Trophoblast cell (in vitro differentiated cells and primary cell): ENCODE measurements at regions not wholly inside any gene's neighbourhood (a gene's known extent, or its start where the extent isn't known, plus 50 kb on each side); places are given as distances from the start of the nearest gene placed in this dataset.

ENCODE experiments used
- DNase-seq, 2 donors: peaks; one replicate each; pipeline ENCODE4 v3.0.0-alpha.2; 2016
- H2AFZ ChIP-seq: 2 replicates; pipeline ENCODE4 v1.6.1; 2013; ENCODE audit warnings: low read length, moderate library complexity, mild to moderate bottlenecking; ENCODE audit not compliant: insufficient read depth, poor library complexity
- H2AK5ac ChIP-seq: 2 replicates; pipeline ENCODE4 v1.6.1; 2013; ENCODE audit warnings: mild to moderate bottlenecking, low read length
- H2BK120ac ChIP-seq: 2 replicates; pipeline ENCODE4 v1.6.1; 2013; ENCODE audit warnings: low read length, mild to moderate bottlenecking, moderate library complexity; ENCODE audit not compliant: insufficient read depth, poor library complexity
- H2BK12ac ChIP-seq: 2 replicates; pipeline ENCODE4 v1.6.1; 2013; ENCODE audit warnings: mild to moderate bottlenecking, low read length, moderate library complexity
- H2BK5ac ChIP-seq: 2 replicates; pipeline ENCODE4 v1.6.1; 2013; ENCODE audit warnings: low read length, low read depth, moderate library complexity, mild to moderate bottlenecking; ENCODE audit not compliant: poor library complexity
- H3K14ac ChIP-seq: 2 replicates; pipeline ENCODE4 v1.6.1; 2013; ENCODE audit warnings: mild to moderate bottlenecking, low read length
- H3K18ac ChIP-seq: 2 replicates; pipeline ENCODE4 v1.6.1; 2013; ENCODE audit warnings: mild to moderate bottlenecking, low read length
- H3K23ac ChIP-seq: 2 replicates; pipeline ENCODE4 v1.6.1; 2013; ENCODE audit warnings: low read length
- H3K27ac ChIP-seq: 2 replicates; pipeline ENCODE4 v1.5.1; 2013; ENCODE audit warnings: low read depth, mild to moderate bottlenecking, inconsistent platforms, low read length, moderate library complexity
- H3K27me3 ChIP-seq: 2 replicates; pipeline ENCODE4 v1.6.1; 2013; ENCODE audit warnings: inconsistent platforms, mild to moderate bottlenecking, low read length, moderate library complexity; ENCODE audit not compliant: insufficient read depth
- H3K36me3 ChIP-seq, 2 experiments: 1 replicate in 1 of 2; 2 replicates in 1 of 2; pipeline ENCODE4 v1.6.1; 2013; ENCODE audit warnings: low read length in 2 of 2, mild to moderate bottlenecking in 2 of 2, moderate library complexity in 1 of 2; ENCODE audit not compliant: insufficient read depth in 2 of 2, control insufficient read depth in 1 of 2
- H3K4ac ChIP-seq: 2 replicates; pipeline ENCODE4 v1.6.1; 2013; ENCODE audit warnings: low read depth, mild to moderate bottlenecking, low read length, moderate library complexity
- H3K4me1 ChIP-seq, 2 experiments: 1 replicate in 1 of 2; 2 replicates in 1 of 2; pipeline ENCODE4 v1.6.1; 2013; ENCODE audit warnings: low read length in 2 of 2, mild to moderate bottlenecking in 2 of 2, moderate library complexity in 1 of 2; ENCODE audit not compliant: insufficient read depth in 2 of 2, control insufficient read depth in 1 of 2
- H3K4me2 ChIP-seq: 2 replicates; pipeline ENCODE4 v1.6.1; 2013; ENCODE audit warnings: inconsistent platforms, mild to moderate bottlenecking, low read length, moderate library complexity
- H3K4me3 ChIP-seq: 2 replicates; pipeline ENCODE4 v1.5.1; 2013; ENCODE audit warnings: mild to moderate bottlenecking, low read depth, low read length, inconsistent platforms
- H3K79me1 ChIP-seq: one replicate; pipeline ENCODE4 v1.6.1; 2013; ENCODE audit warnings: low read length
- H3K79me2 ChIP-seq: 2 replicates; pipeline ENCODE4 v1.6.1; 2013; ENCODE audit warnings: low read length, mild to moderate bottlenecking; ENCODE audit not compliant: control insufficient read depth, insufficient read depth, poor library complexity
- H3K9ac ChIP-seq: 2 replicates; pipeline ENCODE4 v1.6.1; 2013; ENCODE audit warnings: mild to moderate bottlenecking, low read length
- H3K9me3 ChIP-seq: 2 replicates; pipeline ENCODE4 v1.6.1; 2013; ENCODE audit warnings: low read depth, mild to moderate bottlenecking, control low read depth, inconsistent platforms, low read length; ENCODE audit not compliant: insufficient read depth
- H4K12ac ChIP-seq: 2 replicates; pipeline ENCODE4 v1.6.1; 2013; ENCODE audit warnings: low read depth, mild to moderate bottlenecking, low read length, moderate library complexity
- H4K8ac ChIP-seq: 2 replicates; pipeline ENCODE4 v1.6.1; 2013; ENCODE audit warnings: low read depth, mild to moderate bottlenecking, low read length, moderate library complexity
- H4K91ac ChIP-seq: one replicate; pipeline ENCODE4 v1.6.1; 2013; ENCODE audit warnings: low read depth, mild to moderate bottlenecking, low read length, moderate library complexity
- WGBS: extraction: QIAGEN DNeasy Blood & Tissue Kit; methylation state at CpG from one replicate; pipeline ENCODE4 v1.1.7; 2013; ENCODE audit warnings: missing lambda C conversion rate; ENCODE audit not compliant: insufficient read length, insufficient coverage; ENCODE audit errors: extremely low coverage; 5-methylcytosine and 5-hydroxymethylcytosine counted together

GRCh38 chrX:39626749-39627148 lies 471.0 kb downstream of the BCOR start:
- no peak overlapping the region for H4K8ac ChIP-seq
- no peak overlapping the region for H3K27ac ChIP-seq
- peaks cover 3% of the 10 kb centered on the region for H3K9me3 ChIP-seq
- H4K12ac ChIP-seq: no peak overlapping the region
- no peaks in the 10 kb centered on the region for H3K79me1 ChIP-seq
- no peak overlapping the region for H3K9ac ChIP-seq
- H3K4ac ChIP-seq: no peak overlapping the region
- no peak overlapping the region for H3K23ac ChIP-seq
- H3K27me3 ChIP-seq: no peaks in the 10 kb centered on the region
- H3K79me2 ChIP-seq: no peaks in the 10 kb centered on the region
- no peak overlapping the region for H2AK5ac ChIP-seq
- no peak overlapping the region for H3K4me3 ChIP-seq
- no CpG with 5 or more reads among the region's 7 CpGs for WGBS
- H2AFZ ChIP-seq: no peak overlapping the region
- no peak overlapping the region for H2BK12ac ChIP-seq
- H3K18ac ChIP-seq: no peak overlapping the region
- no peak overlapping the region for H3K4me2 ChIP-seq
- no peak overlapping the region for H2BK120ac ChIP-seq
- no peaks in the 10 kb centered on the region for H3K36me3 ChIP-seq
- H2BK5ac ChIP-seq: no peak overlapping the region
- no peak overlapping the region for H4K91ac ChIP-seq
- no peak for DNase-seq
- peaks cover 2% of the 10 kb centered on the region in 2 experiments for H3K4me1 ChIP-seq
- H3K14ac ChIP-seq: no peak overlapping the region

- Histone ChIP-seq H3K79me1 (no peaks in the 10 kb centered on the region), H4K12ac (no peak overlapping the region), H2BK5ac (no peak overlapping the region), H3K9me3 (peaks cover 3% of the 10 kb centered on the region), H3K4me2 (no peak overlapping the region), H3K4ac (no peak overlapping the region), H3K27me3 (no peaks in the 10 kb centered on the region), H3K4me1 (peaks cover 2% of the 10 kb centered on the region in 2 experiments), H4K8ac (no peak overlapping the region), H3K4me3 (no peak overlapping the region), H3K9ac (no peak overlapping the region), H2AFZ (no peak overlapping the region), H3K23ac (no peak overlapping the region), H4K91ac (no peak overlapping the region), H3K14ac (no peak overlapping the region), H3K36me3 (no peaks in the 10 kb centered on the region), H3K27ac (no peak overlapping the region), H3K18ac (no peak overlapping the region), H3K79me2 (no peaks in the 10 kb centered on the region), H2AK5ac (no peak overlapping the region), H2BK120ac (no peak overlapping the region), H2BK12ac (no peak overlapping the region)
- WGBS: no CpG with 5 or more reads among the region's 5 CpGs
- no peak for DNase-seq
Observed at GRCh38 chrX:39627257-39627656, 470.5 kb downstream of the BCOR start.

- Histone ChIP-seq H3K27ac (no peak overlapping the region), H3K14ac (no peak overlapping the region), H3K9ac (no peak overlapping the region), H3K4me2 (no peak overlapping the region), H3K79me1 (no peaks in the 10 kb centered on the region), H2AFZ (no peak overlapping the region), H3K18ac (no peak overlapping the region), H3K4me3 (no peak overlapping the region), H3K4ac (no peak overlapping the region), H3K9me3 (peaks cover 2% of the 10 kb centered on the region), H3K4me1 (peaks cover 0 to under 1% of the 10 kb centered on the region in 2 experiments), H2AK5ac (no peak overlapping the region), H4K12ac (no peak overlapping the region), H2BK5ac (no peak overlapping the region), H3K23ac (no peak overlapping the region), H2BK120ac (no peak overlapping the region), H3K79me2 (no peaks in the 10 kb centered on the region), H2BK12ac (no peak overlapping the region), H4K8ac (no peak overlapping the region), H3K36me3 (no peaks in the 10 kb centered on the region), H4K91ac (no peak overlapping the region), H3K27me3 (no peaks in the 10 kb centered on the region)
- WGBS: no CpG with 5 or more reads among the region's 1 CpG
- DNase-seq: no peak
Observed at GRCh38 chrX:39629001-39629400, 468.8 kb downstream of the BCOR start.

GRCh38 chrX:39630344-39630743 lies 467.4 kb downstream of the BCOR start:
- no peak overlapping the region for H4K12ac ChIP-seq
- no peaks in the 10 kb centered on the region for H3K36me3 ChIP-seq
- no peak for DNase-seq
- no peak overlapping the region for H4K91ac ChIP-seq
- H3K27ac ChIP-seq: no peak overlapping the region
- H2BK5ac ChIP-seq: no peak overlapping the region
- H3K79me2 ChIP-seq: no peaks in the 10 kb centered on the region
- no peak overlapping the region for H3K4me3 ChIP-seq
- no peak overlapping the region for H4K8ac ChIP-seq
- no peak overlapping the region for H2BK120ac ChIP-seq
- no peaks in the 10 kb centered on the region for H3K9me3 ChIP-seq
- no peak overlapping the region for H3K4me2 ChIP-seq
- no peaks in the 10 kb centered on the region for H3K79me1 ChIP-seq
- H3K4ac ChIP-seq: no peak overlapping the region
- H2BK12ac ChIP-seq: no peak overlapping the region
- H3K23ac ChIP-seq: no peak overlapping the region
- no peak overlapping the region for H3K14ac ChIP-seq
- no peaks in the 10 kb centered on the region for H3K4me1 ChIP-seq
- H2AFZ ChIP-seq: no peak overlapping the region
- no peak overlapping the region for H2AK5ac ChIP-seq
- WGBS: no CpG with 5 or more reads among the region's 2 CpGs
- H3K9ac ChIP-seq: no peak overlapping the region
- H3K18ac ChIP-seq: no peak overlapping the region
- no peaks in the 10 kb centered on the region for H3K27me3 ChIP-seq
